ENCODE measurements at regions not wholly inside any gene's neighbourhood (a gene's known extent, or its start where the extent isn't known, plus 50 kb on each side); places are given as distances from the start of the nearest gene placed in this dataset.

DNA sequence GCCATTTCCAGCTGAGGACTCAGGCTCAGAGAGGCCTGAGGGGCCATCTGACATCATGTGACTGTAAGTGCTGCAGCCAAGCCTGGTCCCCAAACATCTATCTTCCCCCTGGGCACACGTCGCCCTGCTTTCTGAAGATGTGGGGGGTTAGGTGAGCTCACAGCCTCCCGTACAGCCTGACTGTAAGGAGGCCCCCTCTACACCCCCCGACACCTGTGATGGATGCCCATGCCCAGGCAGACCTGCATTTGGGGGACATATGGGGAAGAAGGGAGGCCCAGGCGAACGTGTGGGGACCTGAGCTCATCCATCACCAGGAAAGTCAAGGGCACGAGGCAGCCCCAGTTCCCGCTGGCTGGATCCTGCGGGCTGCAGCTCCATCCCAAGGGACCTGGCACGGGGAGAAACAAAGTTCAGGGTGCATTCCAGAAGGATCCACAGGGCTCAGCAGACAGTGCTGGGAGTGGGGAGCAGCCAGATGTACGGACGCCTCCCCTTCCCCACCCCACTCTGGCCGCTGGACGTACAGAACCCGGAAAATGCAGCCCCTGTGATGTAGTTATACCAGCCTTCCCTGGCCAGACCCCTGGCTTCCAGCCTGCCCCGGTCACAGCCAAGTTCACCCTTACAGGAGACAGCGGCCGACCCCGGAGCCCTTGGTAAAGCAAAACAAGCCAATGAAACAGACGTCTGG is 1431.4 kb downstream of the BRD1 start:
- Histone ChIP-seq H2AFZ (ENCODE audit: low read length) (no peak overlapping the region), H3K9ac (ENCODE audit: insufficient read depth, low read depth, low read length) (no peak overlapping the region), H3K4me1 (ENCODE audit: insufficient read depth, low read length) (peaks cover 14% of the 10 kb centered on the region), H4K20me1 (ENCODE audit: insufficient read depth, low read length) (no peaks in the 10 kb centered on the region), H3K9me3 (ENCODE audit: low read length) (no peaks in the 10 kb centered on the region), H3K27ac (ENCODE audit: extremely low read length, insufficient read depth, low read length) (no peak overlapping the region), H3K79me2 (ENCODE audit: insufficient read depth, low read length) (no peaks in the 10 kb centered on the region), H3K36me3 (replicated peaks in 1 of 2; ENCODE audit: control insufficient read depth in 1 of 2, insufficient read depth in 2 of 2, low read length in 2 of 2) (no peaks in the 10 kb centered on the region), H3K27me3 (ENCODE audit: control insufficient read depth in 1 of 2, insufficient read depth in 2 of 2, low read length in 2 of 2) (peaks cover 0 to 28% of the 10 kb centered on the region in 2 experiments; a peak in 1 of 5 replicates), H3K4me2 (ENCODE audit: low read depth, low read length) (peak overlapping the region; percentile 35; the same call in 1 of the 2 replicates), H3K4me3 (replicated peaks in 1 of 3; ENCODE audit: insufficient read depth in 1 of 3, low read depth in 2 of 3, low read length in 3 of 3) (no peak overlapping the region)
- ChIA-PET CTCF (ENCODE audit: low intra/inter-chr PET ratio, low total read pairs) (no interaction called here), POLR2A (no interaction called here)
- in situ Hi-C loops (cut with HindIII; ENCODE audit: extremely low pct_ligation_motif_present, low pct_unique_long_range_greater_than_20kb) (no loop called here), intact Hi-C loops (cut with micrococcal nuclease; ENCODE audit: unreplicated experiment) (no loop called here)
- 74% methylated on average over 6 of the region's 20 CpGs for WGBS (ENCODE audit: low lambda C conversion rate)
- DNase-seq (ENCODE audit: low spot score) (no peak), ATAC-seq (peak; percentile 19; the same call in 2 of the 3 replicates), FAIRE-seq (no peak)
- BruUV-seq (replicated peaks) = no TSS peak
- TF ChIP-seq PRMT3 (CRISPR knock-in tag; IDR thresholded peaks at IDR 0.05; ENCODE audit: borderline replicate concordance, low read depth) (no peak), ZNF790 (CRISPR knock-in tag; IDR thresholded peaks at IDR 0.05; ENCODE audit: borderline replicate concordance) (no peak), ZNF788 (CRISPR knock-in tag; IDR thresholded peaks at IDR 0.05; ENCODE audit: borderline replicate concordance) (no peak), REPIN1 (CRISPR knock-in tag; IDR thresholded peaks at IDR 0.05; ENCODE audit: borderline replicate concordance, low read depth) (no peak), ZNF687 (CRISPR knock-in tag; IDR thresholded peaks at IDR 0.05) (no peak), RORA (CRISPR knock-in tag; IDR thresholded peaks at IDR 0.05) (no peak), PTBP1 (IDR thresholded peaks at IDR 0.05; ENCODE audit: low read depth, low read length, poor library complexity, severe bottlenecking) (no peak)
- TF ChIP-seq, protein P1, sequence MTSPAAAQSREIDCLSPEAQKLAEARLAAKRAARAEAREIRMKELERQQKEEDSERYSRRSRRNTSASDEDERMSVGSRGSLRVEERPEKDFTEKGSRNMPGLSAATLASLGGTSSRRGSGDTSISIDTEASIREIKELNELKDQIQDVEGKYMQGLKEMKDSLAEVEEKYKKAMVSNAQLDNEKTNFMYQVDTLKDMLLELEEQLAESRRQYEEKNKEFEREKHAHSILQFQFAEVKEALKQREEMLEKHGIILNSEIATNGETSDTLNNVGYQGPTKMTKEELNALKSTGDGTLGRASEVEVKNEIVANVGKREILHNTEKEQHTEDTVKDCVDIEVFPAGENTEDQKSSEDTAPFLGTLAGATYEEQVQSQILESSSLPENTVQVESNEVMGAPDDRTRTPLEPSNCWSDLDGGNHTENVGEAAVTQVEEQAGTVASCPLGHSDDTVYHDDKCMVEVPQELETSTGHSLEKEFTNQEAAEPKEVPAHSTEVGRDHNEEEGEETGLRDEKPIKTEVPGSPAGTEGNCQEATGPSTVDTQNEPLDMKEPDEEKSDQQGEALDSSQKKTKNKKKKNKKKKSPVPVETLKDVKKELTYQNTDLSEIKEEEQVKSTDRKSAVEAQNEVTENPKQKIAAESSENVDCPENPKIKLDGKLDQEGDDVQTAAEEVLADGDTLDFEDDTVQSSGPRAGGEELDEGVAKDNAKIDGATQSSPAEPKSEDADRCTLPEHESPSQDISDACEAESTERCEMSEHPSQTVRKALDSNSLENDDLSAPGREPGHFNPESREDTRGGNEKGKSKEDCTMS (CRISPR knock-in tag; conservative IDR thresholded peaks at IDR 0.05) = no peak
- TF ChIP-seq, protein P2, sequence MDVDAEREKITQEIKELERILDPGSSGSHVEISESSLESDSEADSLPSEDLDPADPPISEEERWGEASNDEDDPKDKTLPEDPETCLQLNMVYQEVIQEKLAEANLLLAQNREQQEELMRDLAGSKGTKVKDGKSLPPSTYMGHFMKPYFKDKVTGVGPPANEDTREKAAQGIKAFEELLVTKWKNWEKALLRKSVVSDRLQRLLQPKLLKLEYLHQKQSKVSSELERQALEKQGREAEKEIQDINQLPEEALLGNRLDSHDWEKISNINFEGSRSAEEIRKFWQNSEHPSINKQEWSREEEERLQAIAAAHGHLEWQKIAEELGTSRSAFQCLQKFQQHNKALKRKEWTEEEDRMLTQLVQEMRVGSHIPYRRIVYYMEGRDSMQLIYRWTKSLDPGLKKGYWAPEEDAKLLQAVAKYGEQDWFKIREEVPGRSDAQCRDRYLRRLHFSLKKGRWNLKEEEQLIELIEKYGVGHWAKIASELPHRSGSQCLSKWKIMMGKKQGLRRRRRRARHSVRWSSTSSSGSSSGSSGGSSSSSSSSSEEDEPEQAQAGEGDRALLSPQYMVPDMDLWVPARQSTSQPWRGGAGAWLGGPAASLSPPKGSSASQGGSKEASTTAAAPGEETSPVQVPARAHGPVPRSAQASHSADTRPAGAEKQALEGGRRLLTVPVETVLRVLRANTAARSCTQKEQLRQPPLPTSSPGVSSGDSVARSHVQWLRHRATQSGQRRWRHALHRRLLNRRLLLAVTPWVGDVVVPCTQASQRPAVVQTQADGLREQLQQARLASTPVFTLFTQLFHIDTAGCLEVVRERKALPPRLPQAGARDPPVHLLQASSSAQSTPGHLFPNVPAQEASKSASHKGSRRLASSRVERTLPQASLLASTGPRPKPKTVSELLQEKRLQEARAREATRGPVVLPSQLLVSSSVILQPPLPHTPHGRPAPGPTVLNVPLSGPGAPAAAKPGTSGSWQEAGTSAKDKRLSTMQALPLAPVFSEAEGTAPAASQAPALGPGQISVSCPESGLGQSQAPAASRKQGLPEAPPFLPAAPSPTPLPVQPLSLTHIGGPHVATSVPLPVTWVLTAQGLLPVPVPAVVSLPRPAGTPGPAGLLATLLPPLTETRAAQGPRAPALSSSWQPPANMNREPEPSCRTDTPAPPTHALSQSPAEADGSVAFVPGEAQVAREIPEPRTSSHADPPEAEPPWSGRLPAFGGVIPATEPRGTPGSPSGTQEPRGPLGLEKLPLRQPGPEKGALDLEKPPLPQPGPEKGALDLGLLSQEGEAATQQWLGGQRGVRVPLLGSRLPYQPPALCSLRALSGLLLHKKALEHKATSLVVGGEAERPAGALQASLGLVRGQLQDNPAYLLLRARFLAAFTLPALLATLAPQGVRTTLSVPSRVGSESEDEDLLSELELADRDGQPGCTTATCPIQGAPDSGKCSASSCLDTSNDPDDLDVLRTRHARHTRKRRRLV (CRISPR knock-in tag; IDR thresholded peaks at IDR 0.05) = no peak
- TF ChIP-seq, protein P3, sequence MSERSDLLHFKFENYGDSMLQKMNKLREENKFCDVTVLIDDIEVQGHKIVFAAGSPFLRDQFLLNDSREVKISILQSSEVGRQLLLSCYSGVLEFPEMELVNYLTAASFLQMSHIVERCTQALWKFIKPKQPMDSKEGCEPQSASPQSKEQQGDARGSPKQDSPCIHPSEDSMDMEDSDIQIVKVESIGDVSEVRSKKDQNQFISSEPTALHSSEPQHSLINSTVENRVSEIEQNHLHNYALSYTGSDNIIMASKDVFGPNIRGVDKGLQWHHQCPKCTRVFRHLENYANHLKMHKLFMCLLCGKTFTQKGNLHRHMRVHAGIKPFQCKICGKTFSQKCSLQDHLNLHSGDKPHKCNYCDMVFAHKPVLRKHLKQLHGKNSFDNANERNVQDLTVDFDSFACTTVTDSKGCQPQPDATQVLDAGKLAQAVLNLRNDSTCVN (CRISPR knock-in tag; IDR thresholded peaks at IDR 0.05; ENCODE audit: borderline replicate concordance) = no peak

Measured in HepG2 (cell line).